ENCODE measurements at regions not wholly inside any gene's neighbourhood (a gene's known extent, or its start where the extent isn't known, plus 50 kb on each side); places are given as distances from the start of the nearest gene placed in this dataset.

- Histone ChIP-seq H3K36me3 (ENCODE audit: control insufficient read depth, insufficient read depth, low read length) (no peaks in the 10 kb centered on the region), H3K4me3 (ENCODE audit: low read depth, low read length) (no peak overlapping the region), H3K27me3 (ENCODE audit: control insufficient read depth, insufficient read depth, low read length) (no peaks in the 10 kb centered on the region)
- DNase-seq (ENCODE audit: low read depth): no peak
- ChIA-PET POLR2A (no interaction called here), CTCF (no interaction called here)
- TF ChIP-seq, protein P1, sequence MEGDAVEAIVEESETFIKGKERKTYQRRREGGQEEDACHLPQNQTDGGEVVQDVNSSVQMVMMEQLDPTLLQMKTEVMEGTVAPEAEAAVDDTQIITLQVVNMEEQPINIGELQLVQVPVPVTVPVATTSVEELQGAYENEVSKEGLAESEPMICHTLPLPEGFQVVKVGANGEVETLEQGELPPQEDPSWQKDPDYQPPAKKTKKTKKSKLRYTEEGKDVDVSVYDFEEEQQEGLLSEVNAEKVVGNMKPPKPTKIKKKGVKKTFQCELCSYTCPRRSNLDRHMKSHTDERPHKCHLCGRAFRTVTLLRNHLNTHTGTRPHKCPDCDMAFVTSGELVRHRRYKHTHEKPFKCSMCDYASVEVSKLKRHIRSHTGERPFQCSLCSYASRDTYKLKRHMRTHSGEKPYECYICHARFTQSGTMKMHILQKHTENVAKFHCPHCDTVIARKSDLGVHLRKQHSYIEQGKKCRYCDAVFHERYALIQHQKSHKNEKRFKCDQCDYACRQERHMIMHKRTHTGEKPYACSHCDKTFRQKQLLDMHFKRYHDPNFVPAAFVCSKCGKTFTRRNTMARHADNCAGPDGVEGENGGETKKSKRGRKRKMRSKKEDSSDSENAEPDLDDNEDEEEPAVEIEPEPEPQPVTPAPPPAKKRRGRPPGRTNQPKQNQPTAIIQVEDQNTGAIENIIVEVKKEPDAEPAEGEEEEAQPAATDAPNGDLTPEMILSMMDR (IDR thresholded peaks at IDR 0.05; ENCODE audit: insufficient read depth, low read depth, low read length): no peak
Observed at GRCh38 chr19:32252333-32252669, 93.1 kb upstream of the ZNF507 start.

DNA sequence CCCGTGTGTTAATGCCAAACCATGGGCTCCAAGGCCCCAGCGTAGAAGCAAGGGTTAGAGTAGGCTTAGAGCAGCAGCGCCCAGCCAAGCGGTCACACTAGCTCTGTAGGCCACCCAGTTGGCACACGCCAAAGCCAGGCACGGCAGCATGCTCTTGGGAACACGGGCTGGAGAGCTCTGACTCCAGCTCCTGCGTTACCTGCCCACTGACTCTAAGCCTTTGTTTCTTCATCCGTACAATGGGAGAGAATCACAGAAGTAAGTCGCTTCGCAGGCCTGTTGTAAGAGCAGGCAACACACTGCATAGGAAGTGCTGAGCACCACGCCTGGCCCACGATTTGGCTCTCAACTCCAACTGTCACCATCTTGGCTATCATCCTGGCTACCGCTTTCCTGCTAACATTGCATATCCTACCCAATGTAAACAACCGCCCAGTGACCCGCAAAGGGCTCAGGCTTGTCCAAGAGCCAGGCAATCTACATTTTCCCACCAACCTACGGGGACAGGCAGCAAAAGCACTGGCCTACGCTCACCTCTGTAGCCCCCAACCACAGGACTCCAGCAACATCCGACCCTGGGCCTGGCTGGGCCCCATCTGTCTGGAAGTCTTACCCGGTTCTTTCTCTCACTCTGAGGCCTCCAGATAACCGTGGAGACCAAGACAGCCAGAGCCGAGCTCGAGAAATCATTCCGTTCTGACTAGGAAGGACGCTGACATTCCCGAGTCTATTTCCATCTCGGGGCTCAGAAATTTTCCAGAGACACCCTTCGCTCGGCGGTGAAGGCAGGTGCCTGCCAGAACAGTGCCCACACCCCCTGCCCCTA, 91.5 kb upstream of the ZNF507 start:
- DNase-seq (ENCODE audit: low read depth): no peak
- TF ChIP-seq, protein P1 (IDR thresholded peaks at IDR 0.05; ENCODE audit: insufficient read depth, low read depth, low read length): no peak
- H3K27me3 ChIP-seq (ENCODE audit: control insufficient read depth, insufficient read depth, low read length): no peaks in the 10 kb centered on the region
- no peak overlapping the region for H3K4me3 ChIP-seq (ENCODE audit: low read depth, low read length)
- H3K36me3 ChIP-seq (ENCODE audit: control insufficient read depth, insufficient read depth, low read length): no peaks in the 10 kb centered on the region
- ChIA-PET POLR2A (no interaction called here), CTCF (no interaction called here)

DNA sequence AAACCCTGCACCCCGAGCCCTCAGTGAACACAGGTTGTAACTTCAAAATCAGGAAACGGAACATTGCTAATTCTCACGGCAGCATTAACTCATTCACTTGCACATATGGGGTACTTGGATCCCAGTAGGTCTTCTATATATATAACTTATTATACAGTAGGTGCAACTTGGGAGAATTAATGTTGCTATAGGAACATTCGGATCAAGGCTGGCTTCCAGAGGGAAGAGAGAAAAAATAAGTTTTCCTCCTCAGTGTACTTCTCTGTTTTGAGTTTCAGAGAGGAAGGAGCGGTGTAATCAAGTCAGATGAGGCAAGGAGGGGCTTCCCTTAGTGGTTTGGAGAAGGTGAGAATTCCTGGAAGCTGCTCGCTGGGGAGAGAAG, 90.9 kb upstream of the ZNF507 start:
- TF ChIP-seq, protein P1 (IDR thresholded peaks at IDR 0.05; ENCODE audit: insufficient read depth, low read depth, low read length): no peak
- no peaks in the 10 kb centered on the region for H3K36me3 ChIP-seq (ENCODE audit: control insufficient read depth, insufficient read depth, low read length)
- no peak overlapping the region for H3K4me3 ChIP-seq (ENCODE audit: low read depth, low read length)
- POLR2A ChIA-PET: no interaction called here
- no peak for DNase-seq (ENCODE audit: low read depth)
- CTCF ChIA-PET: no interaction called here
- H3K27me3 ChIP-seq (ENCODE audit: control insufficient read depth, insufficient read depth, low read length): no peaks in the 10 kb centered on the region

- Histone ChIP-seq H3K4me3 (ENCODE audit: low read depth, low read length) (no peak overlapping the region), H3K36me3 (ENCODE audit: control insufficient read depth, insufficient read depth, low read length) (no peaks in the 10 kb centered on the region), H3K27me3 (ENCODE audit: control insufficient read depth, insufficient read depth, low read length) (no peaks in the 10 kb centered on the region)
- TF ChIP-seq, protein P1 (IDR thresholded peaks at IDR 0.05; ENCODE audit: insufficient read depth, low read depth, low read length): no peak
- ChIA-PET CTCF (no interaction called here), POLR2A (no interaction called here)
- DNase-seq (ENCODE audit: low read depth): no peak
Observed at GRCh38 chr19:32255536-32256295, 89.7 kb upstream of the ZNF507 start.

DNA sequence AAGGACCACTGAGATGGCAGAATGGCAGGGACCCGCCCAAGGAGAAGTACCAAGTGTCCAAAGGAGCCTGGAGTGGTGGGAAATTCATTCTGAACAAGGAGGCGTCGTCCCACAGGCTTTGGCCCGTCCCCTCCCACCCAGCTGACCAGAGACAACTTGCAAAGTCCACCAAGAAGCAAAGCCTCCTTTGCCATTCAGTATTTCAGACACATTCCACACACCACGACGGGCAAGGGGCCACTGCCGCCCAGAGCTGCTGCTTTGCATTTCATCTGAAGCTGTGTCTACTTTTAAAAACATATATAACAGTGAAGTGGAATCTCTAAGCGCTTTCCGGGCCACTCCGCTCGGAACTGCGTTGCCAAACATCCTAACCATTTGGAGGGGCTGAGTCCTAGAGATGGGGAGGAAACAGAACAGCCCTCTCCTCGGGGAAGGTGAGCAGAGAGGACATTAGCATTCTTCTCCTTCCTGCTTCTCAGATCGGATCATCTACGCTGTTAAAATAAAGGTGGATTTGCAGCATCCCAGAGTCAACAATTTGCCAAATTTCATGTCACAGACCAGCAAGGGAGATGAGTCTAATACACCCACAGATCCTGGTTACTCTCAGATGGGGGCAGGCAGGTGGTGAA, 89.0 kb upstream of the ZNF507 start:
- ChIA-PET CTCF (no interaction called here), POLR2A (no interaction called here)
- no peak for DNase-seq (ENCODE audit: low read depth)
- H3K36me3 ChIP-seq (ENCODE audit: control insufficient read depth, insufficient read depth, low read length): no peaks in the 10 kb centered on the region
- H3K27me3 ChIP-seq (ENCODE audit: control insufficient read depth, insufficient read depth, low read length): no peaks in the 10 kb centered on the region
- TF ChIP-seq, protein P1 (IDR thresholded peaks at IDR 0.05; ENCODE audit: insufficient read depth, low read depth, low read length): no peak
- no peak overlapping the region for H3K4me3 ChIP-seq (ENCODE audit: low read depth, low read length)

Measured in BJ (cell line).